ENCODE measurements at regions not wholly inside any gene's neighbourhood (a gene's known extent, or its start where the extent isn't known, plus 50 kb on each side); places are given as distances from the start of the nearest gene placed in this dataset.
A peak's percentile ranks its signal among the peaks of the same experiment; 100 is the strongest.

DNA sequence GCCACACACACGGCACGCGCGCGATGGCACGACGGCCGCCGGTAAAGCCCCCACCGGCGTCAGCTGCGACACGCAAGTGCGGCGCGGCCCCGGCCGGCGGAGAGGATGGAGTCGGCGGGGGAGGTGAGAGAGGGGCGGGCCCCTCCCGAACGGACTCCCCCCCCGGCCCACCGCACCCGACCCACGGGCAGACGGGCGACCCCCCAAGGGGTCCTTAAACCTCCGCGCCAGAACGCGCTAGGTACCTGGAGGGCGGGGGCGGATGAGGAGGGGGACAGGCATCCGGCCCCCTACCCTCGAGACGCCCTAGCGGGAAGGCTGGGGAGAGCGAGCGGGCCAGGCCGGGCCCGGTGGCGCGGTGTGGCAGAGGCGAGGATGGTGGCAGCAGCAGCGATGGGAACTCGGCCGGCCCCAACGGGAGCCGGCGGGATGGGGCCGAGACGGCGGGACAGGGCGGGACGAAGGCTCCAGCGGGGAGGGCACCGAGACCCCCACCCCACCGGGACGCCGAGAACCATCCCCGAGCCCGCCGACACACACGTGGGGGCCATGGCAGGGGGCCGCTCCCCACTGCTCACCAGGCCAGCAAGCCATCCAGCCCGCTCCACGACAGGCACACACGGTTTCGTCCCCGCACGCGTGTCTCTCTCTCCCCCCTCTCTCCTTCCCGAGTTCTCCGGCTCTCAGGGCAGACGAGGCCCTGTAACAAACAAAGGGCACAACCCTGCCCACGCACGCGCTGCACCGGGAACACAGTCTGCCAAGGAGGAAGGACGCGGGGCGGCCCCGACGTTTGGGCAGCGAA lies 1515.4 kb upstream of the DEFB115 start:
- DNase-seq (peak in 2 of 5 donors; percentile 40 to 52), FAIRE-seq (no peak)
- H3K27ac ChIP-seq (ENCODE audit: low read depth in 2 of 2, low read length in 2 of 2): no peak overlapping the region
- H3K4me1 ChIP-seq (ENCODE audit: control insufficient read depth in 2 of 3, insufficient read depth in 2 of 3, low read depth in 1 of 3, low read length in 3 of 3): no peaks in the 10 kb centered on the region
- H3K27me3 ChIP-seq (ENCODE audit: control insufficient read depth, insufficient read depth, low read length): no peaks in the 10 kb centered on the region
- no peak overlapping the region for H3K4me3 ChIP-seq (ENCODE audit: low read length in 3 of 3)
- H3K9ac ChIP-seq (ENCODE audit: low read length in 3 of 3): no peak overlapping the region
- no peaks in the 10 kb centered on the region for H3K36me3 ChIP-seq (ENCODE audit: control insufficient read depth in 2 of 3, insufficient read depth in 3 of 3, low read length in 3 of 3)
- TF ChIP-seq, protein P1, sequence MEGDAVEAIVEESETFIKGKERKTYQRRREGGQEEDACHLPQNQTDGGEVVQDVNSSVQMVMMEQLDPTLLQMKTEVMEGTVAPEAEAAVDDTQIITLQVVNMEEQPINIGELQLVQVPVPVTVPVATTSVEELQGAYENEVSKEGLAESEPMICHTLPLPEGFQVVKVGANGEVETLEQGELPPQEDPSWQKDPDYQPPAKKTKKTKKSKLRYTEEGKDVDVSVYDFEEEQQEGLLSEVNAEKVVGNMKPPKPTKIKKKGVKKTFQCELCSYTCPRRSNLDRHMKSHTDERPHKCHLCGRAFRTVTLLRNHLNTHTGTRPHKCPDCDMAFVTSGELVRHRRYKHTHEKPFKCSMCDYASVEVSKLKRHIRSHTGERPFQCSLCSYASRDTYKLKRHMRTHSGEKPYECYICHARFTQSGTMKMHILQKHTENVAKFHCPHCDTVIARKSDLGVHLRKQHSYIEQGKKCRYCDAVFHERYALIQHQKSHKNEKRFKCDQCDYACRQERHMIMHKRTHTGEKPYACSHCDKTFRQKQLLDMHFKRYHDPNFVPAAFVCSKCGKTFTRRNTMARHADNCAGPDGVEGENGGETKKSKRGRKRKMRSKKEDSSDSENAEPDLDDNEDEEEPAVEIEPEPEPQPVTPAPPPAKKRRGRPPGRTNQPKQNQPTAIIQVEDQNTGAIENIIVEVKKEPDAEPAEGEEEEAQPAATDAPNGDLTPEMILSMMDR (IDR thresholded peaks at IDR 0.05; ENCODE audit: borderline replicate concordance, extremely low read depth, insufficient read depth): no peak
- peaks cover 0 to 2% (median 0%) of the 10 kb centered on the region in 3 donors for H3K9me3 ChIP-seq (ENCODE audit: control insufficient read depth in 2 of 3, insufficient read depth in 1 of 3, low read length in 3 of 3)
- intact Hi-C loops (cut with DNase I): no loop called here

DNA sequence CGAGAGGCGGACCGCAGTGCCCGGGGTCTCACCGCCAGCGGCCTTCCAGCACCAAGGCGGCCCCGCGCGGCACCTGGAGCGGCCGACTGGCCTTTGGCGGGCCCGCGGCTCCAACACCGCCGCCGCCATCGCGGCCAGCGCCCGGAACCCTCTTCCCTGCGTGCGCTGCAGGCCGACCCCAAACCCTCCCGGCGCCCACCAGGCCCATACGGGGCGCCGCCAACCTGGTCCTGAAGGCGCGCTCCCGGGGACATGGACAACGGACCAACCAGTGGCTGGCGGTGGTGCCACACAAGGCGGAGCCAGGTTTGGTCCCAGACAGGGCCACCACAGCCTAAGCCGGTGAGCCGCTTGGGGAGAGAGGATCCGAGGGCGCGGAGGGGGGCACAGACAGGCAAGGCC lies 1514.8 kb upstream of the DEFB115 start:
- H3K27ac ChIP-seq (ENCODE audit: low read depth in 2 of 2, low read length in 2 of 2): no peak overlapping the region
- peaks cover 0 to 2% (median 0%) of the 10 kb centered on the region in 3 donors for H3K9me3 ChIP-seq (ENCODE audit: control insufficient read depth in 2 of 3, insufficient read depth in 1 of 3, low read length in 3 of 3)
- DNase-seq (peak in 1 of 5 donors; percentile 71), FAIRE-seq (no peak)
- H3K36me3 ChIP-seq (ENCODE audit: control insufficient read depth in 2 of 3, insufficient read depth in 3 of 3, low read length in 3 of 3): no peaks in the 10 kb centered on the region
- intact Hi-C loops (cut with DNase I): no loop called here
- no peaks in the 10 kb centered on the region for H3K27me3 ChIP-seq (ENCODE audit: control insufficient read depth, insufficient read depth, low read length)
- no peak overlapping the region for H3K4me3 ChIP-seq (ENCODE audit: low read length in 3 of 3)
- TF ChIP-seq, protein P1 (IDR thresholded peaks at IDR 0.05; ENCODE audit: borderline replicate concordance, extremely low read depth, insufficient read depth): no peak
- no peak overlapping the region for H3K9ac ChIP-seq (ENCODE audit: low read length in 3 of 3)
- no peaks in the 10 kb centered on the region for H3K4me1 ChIP-seq (ENCODE audit: control insufficient read depth in 2 of 3, insufficient read depth in 2 of 3, low read depth in 1 of 3, low read length in 3 of 3)

GRCh38 chr20:29743101-29743931 lies 1514.1 kb upstream of the DEFB115 start:
- DNase-seq: peak in 2 of 5 donors; percentile 45 to 70
- Histone ChIP-seq H3K27me3 (ENCODE audit: control insufficient read depth, insufficient read depth, low read length) (no peaks in the 10 kb centered on the region), H3K27ac (ENCODE audit: low read depth in 2 of 2, low read length in 2 of 2) (no peak overlapping the region), H3K9me3 (ENCODE audit: control insufficient read depth in 2 of 3, insufficient read depth in 1 of 3, low read length in 3 of 3) (peaks cover 0 to 2% (median 0%) of the 10 kb centered on the region in 3 donors), H3K4me1 (ENCODE audit: control insufficient read depth in 2 of 3, insufficient read depth in 2 of 3, low read depth in 1 of 3, low read length in 3 of 3) (no peaks in the 10 kb centered on the region), H3K4me3 (ENCODE audit: low read length in 3 of 3) (no peak overlapping the region), H3K36me3 (ENCODE audit: control insufficient read depth in 2 of 3, insufficient read depth in 3 of 3, low read length in 3 of 3) (no peaks in the 10 kb centered on the region), H3K9ac (ENCODE audit: low read length in 3 of 3) (no peak overlapping the region)
- intact Hi-C loops (cut with DNase I): no loop called here
- TF ChIP-seq, protein P1 (IDR thresholded peaks at IDR 0.05; ENCODE audit: borderline replicate concordance, extremely low read depth, insufficient read depth): no peak
- FAIRE-seq: no peak

Data from kidney (tissue), 13 donors.